GM23248 (cell line): ENCODE measurements at regions not wholly inside any gene's neighbourhood (a gene's known extent, or its start where the extent isn't known, plus 50 kb on each side); places are given as distances from the start of the nearest gene placed in this dataset.

Experiments
- EZH2 ChIP-seq: fragments of 200-600 bp; sonication (generic); IDR thresholded peaks from 2 replicates; pipeline ENCODE4 v1.6.1; 2018; ENCODE audit warnings: antibody characterized with exemption, mild to moderate bottlenecking; ENCODE audit not compliant: insufficient read depth, poor library complexity, severe bottlenecking
- EZH2phosphoT487 ChIP-seq: fragments of 200-600 bp; sonication (generic); IDR thresholded peaks from 2 replicates; pipeline ENCODE4 v1.6.1; 2018; ENCODE audit warnings: antibody characterized with exemption, moderate library complexity, mild to moderate bottlenecking, low read depth; ENCODE audit not compliant: insufficient read depth

DNA sequence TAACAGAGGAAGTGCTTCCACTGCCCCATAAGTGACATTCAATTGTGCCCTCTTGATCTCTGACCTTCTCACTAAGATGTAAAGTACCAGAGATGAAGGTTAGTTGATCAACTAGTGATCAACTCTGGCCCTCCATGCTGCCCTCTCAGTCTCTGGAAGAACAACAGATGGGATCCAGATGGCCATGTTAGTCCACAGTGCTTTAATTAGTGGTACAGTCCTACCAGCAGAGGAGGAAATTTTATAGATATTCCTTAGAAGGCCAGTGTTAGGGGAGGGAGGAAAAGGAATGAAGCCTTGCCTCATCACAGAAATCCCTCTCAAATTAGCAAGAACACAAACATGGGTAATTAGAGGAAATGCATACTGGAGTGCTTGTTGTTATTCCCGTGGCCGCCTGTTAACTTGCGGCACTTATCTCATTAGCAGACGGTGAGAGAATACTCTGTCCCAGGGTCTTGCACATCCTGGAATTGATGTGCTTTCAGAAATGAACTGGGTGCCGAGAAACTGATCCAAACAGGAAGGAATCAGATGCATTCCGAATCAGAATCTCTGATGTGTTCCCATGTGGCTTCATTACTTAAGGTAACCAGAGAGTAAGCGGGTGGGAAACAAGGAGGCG is 91.1 kb upstream of the RGS4 start:
- TF ChIP-seq EZH2phosphoT487 (no peak), EZH2 (no peak)
